ENCODE measurements at regions not wholly inside any gene's neighbourhood (a gene's known extent, or its start where the extent isn't known, plus 50 kb on each side); places are given as distances from the start of the nearest gene placed in this dataset.
"Not testable (repeated sequence)": the region's sequence is repeated elsewhere in the genome, so short reads cannot be mapped to it uniquely, and the experiment has no call there.

DNA sequence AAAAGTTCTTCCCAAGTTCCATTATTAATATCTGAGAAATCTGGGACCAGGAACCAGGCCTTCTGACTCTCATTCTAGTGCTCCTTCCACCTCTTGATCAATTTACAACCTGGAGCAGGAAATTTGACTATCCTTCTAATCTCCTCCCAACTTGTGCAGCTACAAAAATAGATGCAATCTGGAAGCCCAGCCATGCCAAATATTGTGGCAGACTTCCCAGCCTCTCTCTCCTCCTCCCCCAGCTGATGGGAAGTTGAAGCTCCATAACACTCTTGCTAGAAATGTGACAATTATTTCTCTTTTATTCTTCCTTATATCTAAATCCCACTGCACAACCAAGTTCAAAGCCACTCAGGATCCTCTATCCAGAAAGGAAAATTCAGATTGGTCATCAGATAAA lies 252.1 kb downstream of the SEC61B start:
- intact Hi-C loops (cut with micrococcal nuclease) = no loop called here

DNA sequence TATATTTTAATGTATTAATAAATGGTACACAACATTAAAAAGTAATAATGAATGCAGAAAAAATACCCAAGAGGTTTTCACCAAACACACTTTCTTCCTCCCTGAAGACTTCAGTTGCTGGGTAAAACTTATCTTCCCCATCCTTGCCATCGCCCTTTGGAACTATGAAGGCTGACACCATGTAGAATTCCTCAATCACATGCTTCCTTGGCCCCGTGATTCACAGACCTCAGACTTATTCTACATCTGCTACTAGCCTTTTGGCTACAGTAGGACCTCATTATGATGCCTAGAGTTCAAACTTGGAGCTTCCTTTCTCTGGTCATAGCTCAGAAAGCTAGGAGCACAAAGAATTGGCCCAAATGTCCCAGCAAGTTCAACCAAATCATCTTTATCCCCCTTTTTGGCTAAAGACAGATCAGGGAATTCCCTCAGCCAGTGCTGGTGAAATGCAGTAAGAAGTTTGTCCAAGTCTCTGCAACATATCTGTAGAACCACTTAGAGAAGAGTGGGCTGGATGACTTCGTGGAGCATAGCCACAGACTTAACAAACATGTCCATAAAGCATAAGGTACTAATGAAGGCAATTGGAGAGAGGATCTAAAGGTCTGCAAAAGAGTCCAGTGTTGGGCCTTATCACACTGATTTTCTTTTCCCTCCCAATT lies 253.5 kb downstream of the SEC61B start:
- intact Hi-C loops (cut with micrococcal nuclease) = no loop called here

DNA sequence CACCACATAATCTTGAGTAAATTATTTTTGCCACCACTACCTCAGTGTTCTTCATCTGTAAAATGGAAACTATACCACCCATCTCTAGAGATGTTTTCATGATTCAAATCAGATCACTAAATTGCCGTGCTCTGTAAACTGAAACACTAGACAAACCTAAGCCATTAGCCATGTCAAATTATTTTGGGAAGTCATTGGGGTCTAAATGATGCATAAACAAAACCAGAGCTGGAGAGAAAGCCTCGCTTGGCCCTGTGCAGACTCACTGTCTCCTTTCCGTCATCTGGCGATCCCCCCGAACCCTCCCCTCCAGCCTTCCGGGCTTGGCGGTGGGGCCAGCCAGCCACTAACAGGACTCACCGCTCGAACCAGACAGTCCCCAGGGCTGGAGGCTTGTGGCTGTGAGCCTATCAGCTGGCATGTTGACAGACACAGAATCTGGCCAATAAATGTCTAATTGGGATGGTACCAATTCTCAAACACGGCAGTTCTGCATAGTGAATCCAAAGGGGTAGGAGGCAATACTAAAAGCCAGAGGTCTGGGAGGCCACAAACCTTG lies 256.5 kb downstream of the SEC61B start:
- intact Hi-C loops (cut with micrococcal nuclease) = no loop called here

DNA sequence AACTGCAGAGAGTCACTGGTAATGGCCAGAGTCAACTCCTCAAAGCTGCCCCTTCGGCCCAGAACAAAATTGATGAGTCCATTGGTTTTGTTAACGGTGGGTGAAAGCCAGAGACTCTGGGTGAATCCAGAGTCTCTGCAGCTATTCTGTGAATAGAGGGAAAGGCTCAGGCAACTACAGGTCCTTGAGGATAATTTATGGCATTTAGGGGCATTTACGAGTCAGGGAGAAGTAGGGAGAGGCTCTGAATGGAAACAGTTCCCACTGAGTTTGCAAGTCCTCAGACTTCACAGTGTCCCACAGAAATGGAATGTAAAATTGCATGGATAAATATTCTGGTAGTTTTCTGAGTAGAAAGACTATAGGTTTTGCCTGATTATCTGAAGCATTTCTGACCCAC lies 257.8 kb downstream of the SEC61B start:
- intact Hi-C loops (cut with micrococcal nuclease) = no loop called here

DNA sequence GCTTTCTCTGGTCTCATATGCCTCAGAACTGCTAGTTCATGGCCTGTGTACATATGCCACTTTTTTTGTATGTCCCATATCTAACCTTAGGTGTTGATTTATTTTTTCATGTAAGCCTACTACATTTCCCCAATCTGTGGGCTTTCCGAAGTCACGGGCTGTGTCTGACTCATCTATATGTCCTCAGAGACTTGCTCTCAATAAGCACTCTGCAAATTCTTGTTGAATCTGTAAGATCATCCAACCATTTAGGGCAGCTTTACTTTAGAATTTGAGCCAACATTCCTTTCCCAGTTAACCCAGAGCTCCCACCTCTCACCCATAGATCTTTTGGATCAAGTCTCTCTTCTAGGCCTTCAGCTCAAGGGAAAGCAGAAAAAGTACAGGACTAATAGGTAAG lies 263.4 kb downstream of the SEC61B start:
- intact Hi-C loops (cut with micrococcal nuclease) = no loop called here

DNA sequence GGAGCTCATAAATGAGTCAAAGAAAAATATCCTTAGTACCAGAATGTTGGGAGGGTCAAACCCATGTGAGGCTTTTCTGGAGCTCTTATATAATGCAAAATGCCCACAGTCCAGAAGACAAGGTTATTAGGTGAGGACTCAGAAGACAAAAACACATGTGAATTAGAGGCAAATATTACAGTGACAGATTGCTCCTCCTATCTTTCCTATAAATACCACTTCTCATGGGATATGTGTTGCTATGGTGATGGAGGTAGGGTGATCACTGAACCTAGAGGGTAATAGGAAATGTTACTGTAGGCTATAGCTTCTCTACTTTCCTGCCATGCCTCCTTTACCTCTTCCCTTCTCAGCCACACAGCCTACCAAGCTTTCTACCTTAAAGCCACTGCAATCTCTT lies 264.6 kb downstream of the SEC61B start:
- intact Hi-C loops (cut with micrococcal nuclease) = no loop called here

DNA sequence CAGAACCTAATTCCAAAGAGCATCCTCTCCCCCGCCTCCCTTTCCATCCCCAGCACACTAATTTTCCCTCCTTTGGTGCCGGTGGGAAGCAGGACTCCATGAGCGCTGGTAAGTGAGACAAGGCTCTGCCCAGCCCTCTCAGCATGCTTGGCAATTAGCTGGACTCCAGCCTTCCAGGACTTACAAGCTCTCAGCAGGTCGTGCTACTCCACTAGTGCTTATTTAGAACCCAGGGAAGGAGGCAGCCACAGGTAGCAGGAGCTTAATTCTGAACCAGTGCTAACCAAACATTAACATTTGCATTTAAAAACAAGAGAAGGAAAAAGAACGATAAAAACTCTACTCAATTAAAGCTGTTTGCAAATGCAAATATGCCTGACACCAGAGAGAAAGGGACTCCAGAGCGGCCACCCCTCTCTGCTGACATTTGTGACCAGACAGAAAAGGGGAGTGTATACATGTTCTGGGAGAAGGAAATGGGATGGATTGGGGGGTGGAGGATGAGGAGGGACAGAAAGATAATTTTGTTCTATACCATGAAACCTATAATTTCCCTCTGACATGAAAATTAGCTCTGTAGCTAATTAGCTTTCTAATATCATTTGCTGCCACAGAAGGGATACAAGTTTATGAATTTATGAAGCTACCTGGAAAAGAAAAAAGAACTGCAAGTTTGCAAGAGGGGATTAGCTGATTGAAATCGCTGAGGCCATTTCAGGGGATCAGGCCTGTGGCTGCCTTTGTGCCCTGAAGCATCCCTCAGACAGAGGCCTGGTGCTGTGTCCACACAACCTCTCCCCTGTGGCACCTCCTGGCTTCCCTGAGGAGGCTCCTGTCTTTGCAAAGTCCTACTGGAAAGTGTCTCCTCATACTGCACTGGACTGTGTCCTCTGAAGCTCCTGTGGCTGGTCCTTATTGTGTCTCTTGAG lies 266.3 kb downstream of the SEC61B start:
- intact Hi-C loops (cut with micrococcal nuclease) = no loop called here

DNA sequence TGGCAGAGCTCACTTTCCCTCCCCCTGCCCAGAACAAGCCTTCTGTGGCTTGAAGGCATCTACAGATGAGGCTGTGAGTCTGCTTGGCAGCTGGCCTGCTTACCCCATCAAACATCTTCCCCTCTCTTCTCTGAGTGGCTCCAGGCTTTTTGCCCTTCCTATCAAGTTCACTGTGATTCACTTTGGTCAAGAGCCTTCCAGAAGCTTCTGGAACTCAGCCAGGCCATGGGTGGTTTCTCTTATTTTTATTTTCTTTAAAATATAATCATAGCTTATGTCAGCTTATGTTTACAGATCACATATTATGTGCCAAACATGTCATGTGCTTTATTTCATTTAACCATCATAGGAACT lies 267.0 kb downstream of the SEC61B start:
- intact Hi-C loops (cut with micrococcal nuclease) = no loop called here

DNA sequence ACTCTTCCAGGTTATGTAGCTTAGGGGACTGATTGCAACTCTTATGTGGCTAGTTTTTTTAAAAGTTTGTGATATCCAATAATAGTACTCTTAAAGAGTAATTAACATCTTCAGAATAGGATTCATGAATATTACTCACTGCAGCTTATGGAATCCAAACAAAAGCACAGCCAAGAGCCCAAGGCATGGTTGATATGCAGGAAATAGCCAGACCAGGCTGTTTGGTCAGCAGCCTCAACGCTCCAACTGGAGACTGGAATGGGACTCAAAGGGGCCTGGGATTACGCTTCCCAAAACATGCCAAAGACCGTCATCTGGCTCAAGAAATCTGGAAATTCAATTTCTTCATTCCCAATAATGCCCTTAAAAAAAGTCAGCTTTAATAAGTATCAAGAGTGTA lies 268.6 kb downstream of the SEC61B start:
- intact Hi-C loops (cut with micrococcal nuclease) = no loop called here

DNA sequence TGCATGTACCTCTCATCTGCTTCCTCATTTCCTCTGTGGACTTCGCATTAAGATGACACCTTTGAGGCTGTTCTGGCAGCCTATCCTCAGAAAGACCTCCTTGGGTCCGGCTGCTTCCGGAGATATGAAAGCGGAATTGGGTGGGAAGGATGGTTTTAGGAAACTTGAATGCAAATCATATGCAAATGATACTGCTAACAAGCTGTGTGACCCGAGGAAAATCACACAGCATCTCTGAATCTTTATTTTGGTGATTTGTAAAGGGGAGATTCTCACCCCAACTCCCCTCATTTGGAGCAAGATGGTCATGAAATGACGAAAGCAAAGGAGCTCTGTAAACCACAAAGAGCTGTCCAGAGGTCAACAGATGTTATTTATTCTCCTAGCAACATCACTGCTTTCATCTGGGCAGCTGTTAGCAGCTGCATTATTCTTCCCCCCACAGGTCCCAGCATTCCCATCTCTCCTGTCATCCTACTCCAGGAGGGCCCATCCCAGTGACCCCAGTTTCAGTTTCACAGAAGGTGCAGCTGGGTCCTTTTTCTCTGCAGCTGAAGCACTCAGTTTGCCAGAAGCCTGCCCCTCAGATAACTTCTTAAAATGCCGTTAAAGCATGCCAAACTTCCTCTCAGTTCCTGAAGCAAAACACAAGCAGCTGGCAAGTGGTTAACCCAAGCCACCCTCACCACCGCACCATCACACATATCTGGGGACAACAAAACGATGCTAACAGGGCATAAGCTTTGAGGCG lies 269.5 kb downstream of the SEC61B start:
- intact Hi-C loops (cut with micrococcal nuclease) = no loop called here

DNA sequence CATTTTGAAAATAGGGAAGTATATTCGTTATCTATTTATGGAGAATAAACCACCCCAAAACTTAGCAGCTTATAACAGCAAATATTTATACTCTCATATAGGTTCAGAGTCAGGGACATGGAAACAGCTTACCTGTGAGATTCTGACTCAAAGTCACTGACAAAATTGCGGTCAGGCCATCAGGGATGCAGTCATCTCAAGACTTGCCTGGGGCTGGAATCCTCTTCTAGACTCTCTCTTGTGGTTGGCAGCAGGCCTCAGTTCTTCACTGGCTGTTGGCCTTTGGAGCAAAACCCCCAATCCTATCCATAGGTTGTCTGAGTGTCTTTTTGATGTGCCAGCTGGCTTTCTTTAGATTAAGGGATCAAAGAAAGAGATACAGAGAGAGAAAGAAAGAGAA lies 275.6 kb downstream of the SEC61B start:
- intact Hi-C loops (cut with micrococcal nuclease) = no loop called here

DNA sequence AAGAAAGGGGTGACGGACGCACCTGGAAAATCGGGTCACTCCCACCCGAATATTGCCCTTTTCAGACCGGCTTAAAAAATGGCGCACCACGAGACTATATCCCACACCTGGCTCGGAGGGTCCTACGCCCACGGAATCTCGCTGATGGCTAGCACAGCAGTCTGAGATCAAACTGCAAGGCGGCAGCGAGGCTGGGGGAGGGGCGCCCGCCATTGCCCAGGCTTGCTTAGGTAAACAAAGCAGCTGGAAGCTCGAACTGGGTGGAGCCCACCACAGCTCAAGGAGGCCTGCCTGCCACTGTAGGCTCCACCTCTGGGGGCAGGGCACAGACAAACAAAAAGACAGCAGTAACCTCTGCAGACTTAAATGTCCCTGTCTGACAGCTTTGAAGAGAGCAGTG lies 276.9 kb downstream of the SEC61B start:
- intact Hi-C loops (cut with micrococcal nuclease) = not testable (repeated sequence)

DNA sequence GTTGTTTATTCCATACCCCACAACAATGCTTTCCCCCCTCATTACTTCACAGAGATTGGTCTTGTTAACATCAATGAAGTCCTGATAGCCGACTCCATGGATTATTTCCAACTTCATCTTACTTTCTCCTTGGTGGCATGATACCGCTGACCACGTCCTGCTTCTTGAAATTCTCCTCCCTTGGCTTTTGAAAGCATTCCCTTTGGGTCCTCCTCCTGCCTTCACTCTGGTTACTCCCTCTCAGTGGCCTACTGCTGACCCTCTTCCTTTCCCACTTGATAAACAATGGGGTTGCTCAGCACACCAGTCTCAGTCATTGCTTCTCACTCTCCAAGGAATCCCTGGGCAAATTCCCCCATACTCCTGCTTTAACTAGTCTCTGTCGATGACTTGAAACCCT lies 283.9 kb downstream of the SEC61B start:
- intact Hi-C loops (cut with micrococcal nuclease) = no loop called here

DNA sequence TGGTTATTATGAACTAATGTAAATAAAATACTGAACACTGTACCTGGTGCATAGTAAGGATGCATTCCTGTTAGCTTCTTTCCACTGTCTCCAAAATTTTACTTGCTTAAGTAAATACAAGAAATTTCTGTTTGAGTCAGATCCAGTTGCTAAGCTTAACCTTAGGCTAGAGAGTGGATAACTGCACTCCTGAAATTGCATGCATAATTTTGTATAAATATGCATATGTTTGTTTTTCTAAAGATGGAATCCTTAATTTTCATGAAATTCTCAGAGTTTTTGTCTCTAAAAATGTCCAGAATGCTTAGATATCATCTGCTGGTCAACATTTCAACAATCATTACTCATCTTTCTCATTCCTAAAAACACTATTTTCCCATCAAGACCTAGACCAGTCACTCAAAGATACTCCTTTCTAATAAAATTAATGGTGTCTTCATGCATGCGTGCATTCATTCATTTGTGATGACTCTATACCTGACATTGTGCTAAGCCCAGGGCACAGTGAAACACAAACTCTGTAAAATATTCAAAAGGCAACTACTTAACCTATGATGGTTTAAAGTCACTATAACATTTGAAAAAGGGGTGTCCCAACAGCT lies 284.8 kb downstream of the SEC61B start:
- intact Hi-C loops (cut with micrococcal nuclease) = no loop called here

DNA sequence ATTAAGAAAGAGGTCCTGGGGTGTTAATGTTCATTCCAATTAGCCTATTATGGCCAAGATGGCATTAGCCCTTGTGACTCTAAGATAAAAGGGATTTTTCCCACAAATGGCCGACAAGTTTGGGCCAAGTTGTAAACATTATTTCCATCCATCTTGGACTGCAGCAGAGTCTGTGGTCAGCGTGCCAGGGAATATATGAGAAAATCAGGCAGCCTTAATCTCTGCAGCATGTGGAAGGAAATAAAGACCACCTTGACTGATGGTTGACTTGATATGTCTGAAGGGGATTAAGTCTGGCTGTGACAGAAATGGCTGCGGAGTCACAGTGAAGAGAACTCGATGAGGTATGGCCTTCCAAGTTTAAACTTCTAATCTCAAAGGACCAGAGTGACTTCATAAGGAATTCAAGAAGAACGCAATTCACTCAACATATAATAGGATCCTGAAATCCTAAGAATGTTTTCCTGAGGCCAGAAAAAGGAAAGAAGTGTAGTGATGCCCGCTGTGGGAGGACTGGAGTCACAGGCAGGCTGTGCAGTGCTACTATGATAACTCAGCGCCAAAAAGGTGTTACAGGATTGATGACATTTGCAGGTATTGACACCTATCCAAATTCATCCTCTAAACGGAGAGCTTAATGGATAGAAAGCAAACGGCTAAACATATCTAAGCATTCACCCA lies 287.1 kb downstream of the SEC61B start:
- intact Hi-C loops (cut with micrococcal nuclease) = no loop called here

DNA sequence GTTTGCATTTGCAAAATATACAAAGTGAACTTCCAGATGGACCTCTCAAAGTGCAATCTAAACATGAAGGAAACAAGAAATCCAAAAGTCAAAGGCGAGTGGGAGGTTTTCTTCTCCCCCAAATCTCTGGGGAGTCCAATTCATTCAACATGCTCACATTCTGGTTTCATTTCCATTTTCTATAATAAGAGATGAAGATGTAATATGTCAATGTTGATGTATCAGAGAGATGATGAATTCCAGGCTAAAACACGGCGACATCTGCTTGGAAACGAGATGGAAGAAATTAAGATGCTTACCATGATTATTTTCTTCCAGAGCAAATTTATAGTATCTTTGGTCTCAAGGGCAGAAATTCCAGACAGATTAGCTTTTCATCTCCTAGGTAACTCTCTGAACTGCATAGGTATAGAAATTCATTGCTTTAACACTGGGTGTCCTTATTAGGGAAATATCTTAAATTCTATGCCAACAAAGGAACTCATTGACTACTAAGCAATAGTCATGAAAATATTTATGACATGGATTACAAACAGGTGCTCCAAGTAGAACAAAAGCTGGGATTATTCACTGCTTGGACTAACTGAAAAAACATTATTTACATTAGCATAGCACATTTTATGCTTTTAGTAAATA lies 287.9 kb downstream of the SEC61B start:
- intact Hi-C loops (cut with micrococcal nuclease) = loop anchor here (5.0 kb wide), 1 partner anchor 48 kb away; no protein-coding TSS in a partner anchor

DNA sequence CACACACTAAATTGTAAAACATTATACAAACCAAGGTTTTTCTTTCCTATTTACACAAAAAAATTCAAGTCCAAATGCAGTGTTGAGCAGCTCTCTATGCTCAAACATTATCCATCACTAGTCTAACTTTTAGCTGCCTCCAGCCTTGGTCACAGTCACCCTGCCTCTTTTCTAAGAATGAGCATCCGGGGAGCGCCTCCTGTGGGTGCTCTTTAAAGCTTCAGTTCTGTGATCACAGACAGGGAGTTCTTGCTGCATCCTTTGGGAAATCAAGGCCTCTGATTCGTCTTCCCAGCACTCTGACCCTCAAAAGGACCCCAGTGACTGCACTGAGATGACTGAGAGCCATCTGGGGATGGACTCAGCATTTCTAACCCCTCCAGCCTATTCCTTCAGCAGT lies 289.6 kb downstream of the SEC61B start:
- intact Hi-C loops (cut with micrococcal nuclease) = loop anchor here (5.0 kb wide), 1 partner anchor 49 kb away; no protein-coding TSS in a partner anchor

DNA sequence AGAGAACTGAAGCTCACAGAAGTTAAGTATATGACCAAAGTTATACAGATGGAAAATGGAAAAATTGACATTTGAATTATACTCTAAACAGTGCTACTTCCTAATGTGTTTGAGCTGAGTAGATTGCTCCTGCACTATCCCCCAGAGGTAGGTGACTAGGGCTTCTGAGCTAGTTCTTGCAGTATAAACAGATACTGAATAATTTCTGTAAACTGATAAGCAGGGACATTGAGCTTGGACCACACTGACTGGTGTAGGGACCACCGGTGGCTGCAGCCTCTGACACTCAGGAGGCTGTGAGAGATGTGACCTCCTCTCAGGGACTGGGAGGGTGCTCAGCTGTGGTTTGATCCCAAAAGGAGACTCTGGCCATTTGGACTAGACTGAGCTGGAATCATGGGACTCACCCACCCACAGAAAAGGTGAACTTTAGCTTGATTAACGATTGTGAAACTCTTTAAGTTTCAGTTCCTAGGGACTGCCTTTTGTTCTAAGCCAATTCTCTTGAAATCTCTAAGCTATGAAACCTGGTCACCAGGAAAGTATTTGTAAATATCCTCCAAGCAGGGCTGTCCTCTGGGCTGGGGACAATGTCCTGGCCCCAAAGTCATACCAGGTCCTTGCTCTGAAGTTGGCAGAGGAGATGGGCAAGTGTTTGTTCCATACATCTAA lies 291.5 kb downstream of the SEC61B start:
- intact Hi-C loops (cut with micrococcal nuclease) = loop anchor here (5.0 kb wide), 1 partner anchor 51 kb away; no protein-coding TSS in a partner anchor

DNA sequence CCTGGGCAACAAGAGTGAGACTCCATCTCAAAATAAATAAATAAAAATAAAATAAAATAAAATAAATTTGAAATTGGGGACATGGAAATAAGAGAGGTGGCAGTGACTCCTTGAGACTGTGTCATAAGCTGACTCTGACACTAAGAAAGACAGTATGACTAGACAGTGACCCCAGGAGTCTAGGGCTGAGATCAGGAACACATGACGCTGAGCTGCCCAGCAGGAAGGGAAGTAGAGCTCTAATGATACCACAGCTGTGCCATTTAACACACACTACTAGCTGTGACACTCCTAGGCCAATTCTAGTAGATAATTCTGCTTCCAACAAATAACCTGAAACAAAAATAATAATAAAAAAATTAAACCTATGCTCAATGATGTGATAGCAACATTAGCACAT lies 293.0 kb downstream of the SEC61B start:
- intact Hi-C loops (cut with micrococcal nuclease) = no loop called here
